Suprapubic skin (tissue), 3 donors: ENCODE measurements at regions not wholly inside any gene's neighbourhood (a gene's known extent, or its start where the extent isn't known, plus 50 kb on each side); places are given as distances from the start of the nearest gene placed in this dataset.

Experiments used
- CTCF ChIP-seq, 2 donors: fragments of 200-600 bp in 1 of 2; fragments of 450-650 bp in 1 of 2; sonication (generic) in 1 of 2; IDR thresholded peaks; one replicate each; pipeline ENCODE4 v1.5.1; 2016 to 2019; ENCODE audit warnings: antibody characterized with exemption in 2 of 2, mild to moderate bottlenecking in 1 of 2, moderate library complexity in 1 of 2
- EP300 ChIP-seq: sonication (generic); formaldehyde crosslinking; IDR thresholded peaks from one replicate; pipeline ENCODE4 v1.6.1; 2017; ENCODE audit warnings: antibody characterized with exemption
- POLR2A ChIP-seq, 2 donors: fragments of 450-650 bp; IDR thresholded peaks; one replicate each; pipeline ENCODE4 v1.6.1; 2017; ENCODE audit warnings: antibody characterized with exemption in 2 of 2, mild to moderate bottlenecking in 2 of 2, moderate library complexity in 2 of 2

- TF ChIP-seq EP300: no peak
- TF ChIP-seq POLR2A (IDR thresholded peaks at IDR 0.05): no peak
- TF ChIP-seq CTCF (IDR thresholded peaks at IDR 0.05): no peak
These were observed 135.3 kb upstream of the FAM3C start for GRCh38 chr7:121531175-121532070.
